ENCODE measurements at regions not wholly inside any gene's neighbourhood (a gene's known extent, or its start where the extent isn't known, plus 50 kb on each side); places are given as distances from the start of the nearest gene placed in this dataset.
"Not testable (repeated sequence)": the region's sequence is repeated elsewhere in the genome, so short reads cannot be mapped to it uniquely, and the experiment has no call there.

- no peak for DNase-seq (ENCODE audit: low read depth)
These were observed 97.6 kb downstream of the ANAPC4 start for GRCh38 chr4:25474690-25475089.

GRCh38 chr4:25477221-25477620 is 100.2 kb downstream of the ANAPC4 start:
- peak; percentile 31 for DNase-seq (ENCODE audit: low read depth)

DNA sequence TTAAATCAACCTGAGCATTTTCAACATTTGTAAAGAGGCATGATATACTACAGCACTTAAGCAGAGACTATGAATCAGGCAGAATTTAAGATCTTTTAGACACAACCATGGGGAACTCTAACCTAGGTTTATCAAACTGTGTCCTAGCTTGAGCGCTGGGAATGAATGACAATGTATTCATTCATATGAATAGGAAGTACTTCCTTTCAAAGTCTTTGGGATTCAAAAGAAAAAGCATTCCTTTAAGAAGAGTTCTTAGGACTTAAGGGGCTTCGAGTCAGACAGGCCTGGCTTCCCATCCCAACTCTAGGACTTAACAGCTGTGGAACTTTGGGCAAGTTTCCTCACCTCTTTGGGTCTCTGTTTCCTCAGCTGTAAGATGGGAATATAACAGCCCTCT is 104.6 kb downstream of the ANAPC4 start:
- no peak for DNase-seq (ENCODE audit: low read depth)

GRCh38 chr4:25484243-25484721 is 107.2 kb downstream of the ANAPC4 start:
- DNase-seq (ENCODE audit: low read depth): no peak

- no peak for DNase-seq (ENCODE audit: low read depth)
These were observed 108.0 kb downstream of the ANAPC4 start for GRCh38 chr4:25485104-25485503.

DNA sequence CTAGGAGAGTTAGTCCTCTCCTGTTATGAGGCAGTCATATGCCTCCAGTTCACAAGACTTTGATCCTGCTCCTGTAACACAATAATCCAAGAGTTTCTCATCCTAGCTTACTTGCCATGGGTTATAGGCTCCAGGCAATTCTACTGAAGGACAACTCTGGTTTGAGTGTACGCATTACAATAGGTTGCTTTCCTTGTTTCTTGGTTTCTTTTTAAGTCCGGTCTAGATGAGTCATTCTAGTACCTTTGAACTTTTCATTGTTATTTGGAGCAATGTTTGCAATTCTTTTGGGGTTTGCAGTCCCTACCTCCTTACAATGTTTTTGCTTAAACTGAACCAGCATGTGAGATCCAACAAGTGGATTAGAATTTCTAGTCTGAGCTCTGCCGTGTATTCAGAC is 109.1 kb downstream of the ANAPC4 start:
- DNase-seq (ENCODE audit: low read depth): no peak

- no peak for DNase-seq (ENCODE audit: low read depth)
These were observed 110.1 kb downstream of the ANAPC4 start for GRCh38 chr4:25487155-25487554.

DNA sequence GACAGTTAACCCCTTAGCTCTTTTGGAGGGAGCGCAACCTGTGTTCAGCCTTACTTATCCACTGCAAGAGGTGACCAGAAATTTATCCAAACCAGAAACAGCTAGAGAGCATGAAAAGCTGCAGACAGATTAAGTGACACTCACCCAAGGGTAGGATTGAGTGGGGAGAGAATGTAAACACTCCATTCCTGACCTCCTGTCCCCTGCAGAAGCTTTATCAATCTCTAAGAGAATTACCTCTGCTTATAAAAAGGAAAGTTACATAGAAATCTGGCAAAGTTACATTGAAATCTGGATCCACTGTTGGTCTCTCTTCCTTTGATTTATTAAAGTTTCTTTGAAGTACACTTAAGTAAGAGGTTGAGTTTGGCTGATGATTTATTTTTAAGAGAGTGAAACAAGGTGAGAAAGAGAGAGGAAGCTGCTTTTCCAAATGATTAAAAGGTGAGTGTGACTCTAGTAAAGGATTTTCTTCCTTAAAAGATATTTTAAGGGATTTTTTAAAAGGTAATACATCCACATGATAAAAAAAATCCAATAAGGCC is 112.3 kb downstream of the ANAPC4 start:
- DNase-seq (ENCODE audit: low read depth): no peak

DNA sequence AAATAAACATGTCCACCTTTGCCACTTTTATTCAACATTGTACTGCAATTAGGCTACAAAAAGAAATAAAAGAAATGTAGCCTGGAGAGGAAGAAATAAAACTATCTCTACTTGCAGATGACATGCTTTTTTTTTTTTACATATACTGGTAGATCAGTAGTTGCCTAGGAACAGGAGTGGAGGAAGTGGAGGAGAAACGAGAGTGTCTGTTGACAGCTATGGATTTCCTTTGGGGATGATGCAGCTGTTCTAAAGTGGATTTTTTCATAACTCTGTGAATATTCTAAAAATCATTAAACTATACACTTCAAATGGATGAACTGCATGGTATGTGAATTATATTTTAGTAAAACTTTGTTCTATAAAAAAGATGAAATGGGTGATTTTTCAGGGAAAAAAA is 116.4 kb downstream of the ANAPC4 start:
- DNase-seq (ENCODE audit: low read depth): no peak

GRCh38 chr4:25494166-25494565 is 117.1 kb downstream of the ANAPC4 start:
- DNase-seq (ENCODE audit: low read depth): no peak

- DNase-seq (ENCODE audit: low read depth): peak; percentile 38
These were observed 123.7 kb downstream of the ANAPC4 start for GRCh38 chr4:25500626-25501316.

GRCh38 chr4:25502115-25502514 is 125.1 kb downstream of the ANAPC4 start:
- no peak for DNase-seq (ENCODE audit: low read depth)

DNA sequence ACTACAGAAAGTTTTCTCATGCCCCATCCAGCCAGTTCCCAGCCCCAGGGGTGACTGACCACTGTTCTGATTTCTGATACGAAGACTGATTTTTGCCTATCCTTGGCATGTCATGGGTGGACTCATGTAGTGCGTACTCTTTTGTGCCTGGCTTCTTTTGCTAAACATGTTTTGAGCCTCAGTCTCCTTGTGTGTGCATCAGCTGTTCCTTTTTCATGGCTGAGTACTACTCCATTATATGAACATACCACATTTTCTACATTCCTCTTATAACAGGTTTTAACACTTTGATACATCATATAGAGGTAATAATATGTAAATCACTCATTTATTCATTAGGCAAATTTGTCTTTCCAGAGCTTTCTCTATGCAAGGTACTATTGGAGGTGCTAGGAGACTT is 126.7 kb downstream of the ANAPC4 start:
- no peak for DNase-seq (ENCODE audit: low read depth)

- no peak for DNase-seq (ENCODE audit: low read depth)
These were observed 128.0 kb downstream of the ANAPC4 start for GRCh38 chr4:25504932-25505636.

DNA sequence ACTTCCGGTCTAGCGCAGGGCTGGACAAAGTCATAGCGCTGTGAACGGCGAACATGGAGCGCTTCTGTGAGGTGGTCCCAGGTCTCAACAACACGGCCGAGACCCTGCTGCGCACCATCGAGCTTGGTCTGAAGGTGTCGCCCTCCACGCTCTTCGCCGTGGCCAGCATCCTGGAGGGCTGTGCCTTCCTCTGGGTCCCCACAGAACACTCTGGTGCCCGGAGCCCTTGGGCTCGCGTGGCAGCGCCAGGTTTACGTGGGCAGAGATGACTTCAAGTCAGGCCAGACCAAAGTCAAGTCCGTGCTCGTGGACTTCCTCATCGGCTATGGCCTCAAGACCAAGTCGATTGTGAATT is 128.6 kb downstream of the ANAPC4 start:
- no peak for DNase-seq (ENCODE audit: low read depth)

- DNase-seq (ENCODE audit: low read depth): no peak
These were observed 129.0 kb downstream of the ANAPC4 start for GRCh38 chr4:25506032-25506571.

GRCh38 chr4:25509646-25510045 is 132.6 kb downstream of the ANAPC4 start:
- no peak for DNase-seq (ENCODE audit: low read depth)

DNA sequence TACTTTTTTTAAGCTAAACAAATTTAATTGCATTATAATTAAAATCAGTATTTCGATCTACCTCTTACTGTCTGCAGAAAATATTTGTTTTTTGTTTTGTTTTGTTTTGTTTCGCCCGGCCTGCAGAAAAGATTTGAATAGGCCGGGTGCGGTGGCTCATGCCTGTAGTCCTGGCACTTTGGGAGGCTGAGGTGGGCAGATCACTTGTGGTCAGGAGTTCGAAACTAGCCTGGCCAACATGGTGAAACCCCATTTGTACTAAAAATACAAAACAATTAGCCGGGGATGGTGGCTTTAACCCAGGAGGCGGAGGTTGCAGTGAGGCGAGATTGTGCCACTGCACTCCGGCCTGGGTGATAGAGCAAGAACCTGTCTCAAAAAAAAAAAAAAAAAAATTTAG is 134.8 kb downstream of the ANAPC4 start:
- not testable (repeated sequence) for DNase-seq (ENCODE audit: low read depth)

GRCh38 chr4:25513814-25514213 is 136.8 kb downstream of the ANAPC4 start:
- DNase-seq (ENCODE audit: low read depth): no peak

- DNase-seq (ENCODE audit: low read depth): no peak
These were observed 132.2 kb upstream of the SLC34A2 start for GRCh38 chr4:25523405-25523804.

- DNase-seq (ENCODE audit: low read depth): no peak
These were observed 131.0 kb upstream of the SLC34A2 start for GRCh38 chr4:25524663-25525062.

GRCh38 chr4:25525896-25526295 is 129.8 kb upstream of the SLC34A2 start:
- DNase-seq (ENCODE audit: low read depth): no peak

- DNase-seq (ENCODE audit: low read depth): no peak
These were observed 128.6 kb upstream of the SLC34A2 start for GRCh38 chr4:25527034-25527433.
